NK-92 treated with Interleukin-12 subunit alpha and Interleukin-12 subunit beta, amount 100 ng/mL, for 24 hours (cell line): ENCODE measurements at regions not wholly inside any gene's neighbourhood (a gene's known extent, or its start where the extent isn't known, plus 50 kb on each side); places are given as distances from the start of the nearest gene placed in this dataset.
A peak's percentile ranks its signal among the peaks of the same experiment; 100 is the strongest.

Experiments used
- DNase-seq: peaks from one replicate; lab custom pipeline; 2025; lab: John Stamatoyannopoulos, UW

DNA sequence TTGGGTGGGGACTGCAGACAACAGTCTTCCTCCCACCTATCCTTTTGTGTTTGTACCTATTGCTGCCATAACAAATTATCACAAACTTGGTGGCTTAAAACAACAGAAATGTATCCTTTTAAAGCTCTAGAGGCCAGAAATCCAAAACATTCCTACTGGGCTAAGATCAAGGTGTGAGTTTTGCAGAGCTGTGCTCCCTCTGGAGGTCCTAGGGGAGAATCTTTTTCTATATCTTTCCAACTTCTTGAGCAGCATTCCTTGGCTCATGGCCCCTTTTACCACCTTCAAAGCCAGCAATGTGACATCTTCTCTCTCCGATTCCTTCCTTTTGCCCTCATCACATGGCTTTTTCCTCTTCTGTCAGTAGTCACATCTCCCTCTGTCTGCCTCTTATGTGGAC, 190.6 kb downstream of the TTC8 start:
- no peak for DNase-seq

GRCh38 chr14:89017417-89017816, 193.0 kb downstream of the TTC8 start:
- no peak for DNase-seq

- DNase-seq: no peak
Observed at GRCh38 chr14:89022274-89022673, 197.8 kb downstream of the TTC8 start.

GRCh38 chr14:89024691-89025090, 200.2 kb downstream of the TTC8 start:
- no peak for DNase-seq

- no peak for DNase-seq
Observed at GRCh38 chr14:89025561-89026236, 201.2 kb downstream of the TTC8 start.

- DNase-seq: no peak
Observed at GRCh38 chr14:89027097-89027740, 202.8 kb downstream of the TTC8 start.

DNA sequence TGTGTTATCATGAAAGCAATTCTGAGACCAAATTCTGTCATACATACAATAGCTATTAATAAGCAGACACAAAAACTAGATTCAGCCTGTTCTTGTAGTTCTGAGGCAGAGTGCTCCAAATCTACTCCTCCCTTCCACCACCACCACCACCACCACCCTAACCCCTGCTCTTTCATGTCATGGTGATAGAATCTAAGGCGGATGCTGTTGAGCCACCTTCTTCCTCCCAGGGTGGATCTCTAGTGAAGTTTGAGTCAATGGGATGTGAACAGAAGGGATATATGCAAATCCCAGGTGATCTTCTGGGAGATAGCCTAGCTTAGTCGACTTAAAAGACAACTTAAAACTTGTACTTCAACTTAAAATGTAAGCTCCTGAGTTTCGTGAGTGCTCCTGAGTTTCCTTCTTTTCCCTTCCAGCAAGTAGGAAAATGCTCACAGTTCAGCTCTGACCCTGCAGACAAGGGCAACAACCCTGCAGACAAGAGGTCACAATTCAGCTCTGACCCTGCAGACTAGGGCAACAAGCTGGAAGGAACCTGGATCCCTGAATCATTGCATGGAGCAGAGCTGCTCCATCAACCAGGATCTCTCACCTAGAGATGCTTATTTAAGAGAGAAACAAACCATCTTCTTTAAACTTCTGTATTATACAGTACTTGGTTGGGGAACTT, 204.1 kb downstream of the TTC8 start:
- DNase-seq: no peak

- DNase-seq: no peak
Observed at GRCh38 chr14:89029961-89030694, 205.7 kb downstream of the TTC8 start.

DNA sequence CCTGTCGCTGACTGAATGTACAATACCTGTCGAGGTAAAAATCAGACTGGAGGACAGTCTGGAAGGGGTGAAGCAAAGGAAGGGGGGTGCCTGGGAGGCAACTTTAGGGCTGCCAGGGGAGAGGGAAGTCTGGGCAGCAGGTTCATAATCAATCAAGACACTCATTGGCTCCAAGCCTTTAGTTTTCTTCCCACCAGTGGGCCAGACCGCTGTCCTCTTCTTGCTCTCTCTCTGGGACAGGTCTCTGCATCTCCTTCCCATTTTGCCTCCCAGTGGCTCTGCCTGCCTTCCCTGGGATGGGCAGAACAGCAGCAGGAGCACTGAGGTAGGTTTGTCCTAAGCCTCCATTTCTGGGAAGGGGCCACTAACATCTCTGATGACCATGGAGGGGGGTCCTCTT, 206.5 kb downstream of the TTC8 start:
- no peak for DNase-seq

GRCh38 chr14:89032086-89032649, 207.7 kb downstream of the TTC8 start:
- DNase-seq: no peak

DNA sequence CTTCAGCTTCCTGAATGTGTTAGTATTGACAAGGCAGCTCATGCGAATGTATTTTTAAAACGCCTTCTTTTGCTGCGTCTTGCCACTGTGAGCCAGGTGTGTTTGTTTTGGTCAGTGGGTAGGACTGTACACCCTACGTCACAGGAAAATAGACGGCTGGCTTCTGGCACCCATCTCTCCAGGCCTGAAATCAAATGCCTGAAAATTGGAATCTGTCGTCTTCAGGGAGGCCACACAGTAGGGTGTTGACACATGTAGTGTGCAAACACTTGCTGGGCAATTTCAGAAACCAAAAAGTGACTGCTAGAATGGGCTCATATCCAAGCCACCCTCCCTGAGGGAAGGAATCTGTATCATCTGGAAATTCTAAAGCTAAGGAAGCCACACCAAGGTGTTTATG, 209.3 kb downstream of the TTC8 start:
- DNase-seq: no peak

DNA sequence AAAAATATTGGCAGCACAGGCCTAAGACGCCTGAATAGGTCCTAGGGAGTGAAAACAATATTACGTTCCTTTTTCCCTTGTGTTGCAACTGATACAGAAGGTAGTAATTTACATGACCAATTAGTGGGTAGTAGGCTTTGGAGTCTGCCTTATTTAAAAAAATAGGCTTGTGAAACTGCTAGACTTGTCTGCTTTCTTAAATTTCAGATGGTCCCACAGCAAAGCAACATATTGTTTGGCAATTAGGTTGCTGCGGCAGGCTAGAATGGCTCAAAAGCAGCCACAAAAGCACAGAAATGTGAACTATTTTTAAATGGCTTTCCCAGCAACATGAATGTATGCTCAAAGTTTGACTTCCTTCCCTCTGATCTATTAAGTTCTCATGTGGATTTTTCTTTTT, 211.9 kb downstream of the TTC8 start:
- DNase-seq: no peak

DNA sequence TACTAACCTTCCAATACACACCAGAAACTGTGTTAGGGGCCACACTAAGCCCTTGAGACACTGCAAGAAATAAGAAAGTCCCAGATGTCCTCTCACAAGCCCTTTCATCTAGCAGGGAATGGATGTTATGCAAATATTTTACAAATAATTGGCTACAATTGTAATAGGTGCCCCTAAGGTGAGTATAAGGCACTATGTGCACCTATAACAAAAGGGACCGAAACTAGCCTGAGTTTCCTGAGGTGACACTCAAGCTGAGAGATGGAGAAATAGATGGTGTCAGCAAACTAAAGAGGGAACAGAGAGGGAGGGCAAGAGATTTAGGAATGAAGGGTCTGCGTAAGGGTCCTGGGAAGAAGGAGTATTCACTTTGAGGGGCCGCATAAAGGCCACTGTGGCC, 212.6 kb downstream of the TTC8 start:
- no peak for DNase-seq

DNA sequence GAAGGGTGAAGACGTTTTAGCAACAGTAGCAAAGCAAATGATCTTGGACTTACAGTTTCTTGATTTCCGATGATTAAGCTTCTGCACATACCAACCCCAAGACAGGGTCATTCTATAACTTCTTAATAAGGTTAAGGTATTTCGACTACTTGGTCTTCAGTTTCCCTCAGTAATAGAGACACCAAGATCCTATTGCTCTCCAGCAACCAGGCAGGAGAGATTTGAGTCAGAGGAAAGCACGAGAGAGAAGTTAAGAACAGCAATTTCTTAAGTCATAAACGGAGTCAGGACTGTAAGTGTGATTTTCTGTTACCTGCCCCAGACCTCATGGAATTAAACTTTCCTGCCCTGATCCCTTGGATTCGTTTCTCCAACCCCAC, 215.6 kb downstream of the TTC8 start:
- DNase-seq: no peak

GRCh38 chr14:89040460-89041256, 216.2 kb downstream of the TTC8 start:
- DNase-seq: peak; percentile 45

- DNase-seq: no peak
Observed at GRCh38 chr14:89041257-89041582, 216.8 kb downstream of the TTC8 start.

DNA sequence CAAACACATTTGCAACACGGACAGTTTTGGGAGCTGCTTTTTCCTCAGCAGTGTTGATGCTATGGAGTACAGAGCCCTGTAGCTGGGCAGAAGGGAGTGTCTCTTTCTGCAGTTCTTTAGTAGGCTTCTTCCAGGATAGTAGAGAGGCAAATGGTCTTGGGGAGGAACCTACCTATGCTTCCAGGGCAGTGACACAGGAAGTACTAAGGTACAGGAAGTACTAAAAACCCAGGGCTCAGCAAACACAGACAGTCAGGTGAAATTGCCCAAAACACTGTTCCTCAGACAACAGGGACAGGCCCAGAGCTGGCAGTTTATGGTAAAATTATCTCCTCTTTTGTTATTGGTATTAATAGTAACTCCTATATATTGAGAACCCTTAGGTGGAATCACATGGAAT, 217.6 kb downstream of the TTC8 start:
- no peak for DNase-seq

DNA sequence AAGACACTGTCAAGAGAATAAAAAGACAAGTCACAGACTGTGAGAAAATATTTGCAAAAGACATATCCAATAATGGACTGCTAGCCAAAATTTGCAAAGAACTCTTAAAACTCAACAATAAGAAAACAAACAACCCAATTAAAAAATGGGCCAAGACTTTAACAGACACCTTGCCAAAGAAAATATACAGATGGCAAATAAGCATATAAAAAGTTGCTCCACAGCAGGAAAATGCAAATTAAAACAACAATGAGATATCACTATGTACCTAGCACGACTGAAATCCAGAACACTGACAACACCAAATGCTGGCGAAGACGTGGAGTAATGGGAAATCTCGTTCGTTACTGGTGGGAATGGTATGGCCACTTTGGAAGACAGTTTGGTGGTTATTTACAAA, 228.9 kb downstream of the TTC8 start:
- no peak for DNase-seq

GRCh38 chr14:89056394-89056793, 231.9 kb downstream of the TTC8 start:
- DNase-seq: no peak

DNA sequence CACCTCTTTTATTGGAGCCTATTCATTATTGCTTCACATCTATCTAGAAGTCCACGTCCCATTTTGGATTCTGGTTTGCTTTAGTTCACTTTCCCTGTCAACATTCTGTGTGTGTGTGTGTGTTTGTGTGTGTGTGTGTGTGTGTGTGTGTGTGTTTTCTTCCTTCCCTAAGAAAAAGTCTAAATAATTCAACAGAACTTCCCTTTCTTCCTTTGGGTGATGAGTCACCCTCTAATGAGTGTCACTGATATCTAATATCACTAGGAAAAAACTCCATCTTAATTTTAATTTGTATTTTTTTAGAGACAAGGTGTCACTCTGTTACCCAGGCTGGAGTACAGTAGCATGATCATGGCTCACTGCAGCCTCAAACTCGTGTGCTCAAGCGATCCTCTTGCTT, 234.2 kb downstream of the TTC8 start:
- DNase-seq: no peak

- no peak for DNase-seq
Observed at GRCh38 chr14:89060191-89060590, 235.7 kb downstream of the TTC8 start.

GRCh38 chr14:89061696-89062095, 237.2 kb downstream of the TTC8 start:
- DNase-seq: no peak
